GM06990 (cell line): ENCODE measurements at regions not wholly inside any gene's neighbourhood (a gene's known extent, or its start where the extent isn't known, plus 50 kb on each side); places are given as distances from the start of the nearest gene placed in this dataset.

Experiments
- DNase-seq: peaks from one replicate; pipeline ENCODE4 v3.0.0-alpha.2; 2011; ENCODE audit not compliant: insufficient read length; ENCODE audit errors: extremely low read depth
- H3K27me3 ChIP-seq: replicated peaks from 2 replicates; pipeline ENCODE4 v1.6.0; 2011; ENCODE audit warnings: low read length; ENCODE audit not compliant: control insufficient read depth, insufficient read depth
- H3K36me3 ChIP-seq: 2 replicates; pipeline ENCODE4 v1.5.1; 2011; ENCODE audit warnings: low read length; ENCODE audit not compliant: control insufficient read depth, insufficient read depth
- H3K4me3 ChIP-seq: replicated peaks from 2 replicates; pipeline ENCODE4 v1.5.1; 2011; ENCODE audit warnings: low read depth, mild to moderate bottlenecking, control low read depth, low read length
- CTCF ChIP-seq: IDR thresholded peaks from 2 replicates; pipeline ENCODE4 v1.5.1; 2011; ENCODE audit warnings: low read length, control low read depth, mild to moderate bottlenecking, inconsistent platforms; ENCODE audit not compliant: insufficient read depth, poor library complexity, severe bottlenecking

GRCh38 chr5:159645179-159645846, 271.0 kb upstream of the ADRA1B start:
- peak; percentile 47 for DNase-seq
- Histone ChIP-seq H3K36me3 (no peaks in the 10 kb centered on the region), H3K4me3 (no peak overlapping the region), H3K27me3 (no peaks in the 10 kb centered on the region; the same call in 1 of the 2 replicates)
- TF ChIP-seq CTCF = no peak

- no peaks in the 10 kb centered on the region for H3K36me3 ChIP-seq
- no peaks in the 10 kb centered on the region; the same call in 1 of the 2 replicates for H3K27me3 ChIP-seq
- TF ChIP-seq CTCF = no peak
- no peak for DNase-seq
- H3K4me3 ChIP-seq = no peak overlapping the region
Measured at GRCh38 chr5:159650803-159651202, 265.5 kb upstream of the ADRA1B start.

DNA sequence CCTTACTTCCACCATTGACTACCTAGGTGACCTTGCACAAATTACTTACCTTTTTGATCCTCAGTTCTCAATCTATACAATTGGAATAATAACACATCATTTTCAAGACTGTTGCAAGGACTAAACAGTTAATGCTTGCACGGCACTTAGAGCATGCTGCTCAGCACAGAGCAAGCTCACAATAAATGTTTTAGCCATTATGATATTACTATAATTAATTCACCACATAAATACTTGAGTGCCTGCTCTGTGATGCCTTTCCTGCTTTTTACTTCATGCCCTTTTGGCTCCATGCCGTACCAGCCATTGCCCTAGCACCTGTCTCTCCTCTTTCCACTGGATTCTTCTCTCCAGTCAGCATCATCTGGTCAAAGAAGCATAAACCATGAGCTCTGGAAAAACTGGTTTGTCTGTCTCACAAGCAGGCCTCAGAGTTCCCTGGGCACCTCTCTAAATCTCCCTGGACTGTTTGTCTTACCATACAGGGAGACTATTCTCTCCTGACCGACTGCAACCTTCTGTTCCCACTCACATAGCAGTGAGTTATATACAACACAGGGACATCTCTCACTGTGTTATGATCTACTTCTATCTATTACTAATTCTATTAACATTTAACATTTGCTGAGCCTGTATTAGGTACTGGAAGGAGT, 260.4 kb upstream of the ADRA1B start:
- Histone ChIP-seq H3K27me3 (no peaks in the 10 kb centered on the region), H3K4me3 (no peak overlapping the region), H3K36me3 (no peaks in the 10 kb centered on the region)
- no peak for TF ChIP-seq CTCF
- no peak for DNase-seq

DNA sequence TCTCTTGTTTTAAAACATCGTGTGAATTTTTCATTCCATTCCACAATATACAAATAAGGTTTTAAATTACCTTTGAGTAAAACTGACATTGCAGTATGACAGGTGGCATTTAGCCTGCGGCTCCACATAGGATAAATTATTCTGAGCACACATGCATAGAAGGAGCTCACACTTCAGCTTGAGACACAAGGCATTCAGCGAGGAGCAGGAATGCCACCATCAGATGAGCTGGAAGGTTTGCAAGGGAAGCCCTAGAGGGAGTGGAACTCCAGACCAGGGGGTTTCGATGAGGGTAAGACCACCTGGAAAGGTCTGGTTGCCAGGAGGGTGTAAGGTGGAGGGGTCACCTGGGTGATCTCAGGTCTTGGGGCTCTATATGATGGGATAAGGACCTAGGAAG, 259.0 kb upstream of the ADRA1B start:
- no peak overlapping the region for H3K4me3 ChIP-seq
- no peak for TF ChIP-seq CTCF
- no peaks in the 10 kb centered on the region for H3K36me3 ChIP-seq
- H3K27me3 ChIP-seq = no peaks in the 10 kb centered on the region
- DNase-seq = no peak

GRCh38 chr5:159657771-159658170, 258.5 kb upstream of the ADRA1B start:
- TF ChIP-seq CTCF = no peak
- no peaks in the 10 kb centered on the region for H3K27me3 ChIP-seq
- H3K36me3 ChIP-seq = no peaks in the 10 kb centered on the region
- no peak overlapping the region for H3K4me3 ChIP-seq
- DNase-seq = no peak
